NK-92 treated with Interleukin-12 subunit alpha and Interleukin-12 subunit beta, amount 100 ng/mL, for 24 hours (cell line): ENCODE measurements at regions not wholly inside any gene's neighbourhood (a gene's known extent, or its start where the extent isn't known, plus 50 kb on each side); places are given as distances from the start of the nearest gene placed in this dataset.
"Not testable (repeated sequence)": the region's sequence is repeated elsewhere in the genome, so short reads cannot be mapped to it uniquely, and the experiment has no call there.

ENCODE experiments used
- DNase-seq: peaks from one replicate; lab custom pipeline; 2025; lab: John Stamatoyannopoulos, UW

DNA sequence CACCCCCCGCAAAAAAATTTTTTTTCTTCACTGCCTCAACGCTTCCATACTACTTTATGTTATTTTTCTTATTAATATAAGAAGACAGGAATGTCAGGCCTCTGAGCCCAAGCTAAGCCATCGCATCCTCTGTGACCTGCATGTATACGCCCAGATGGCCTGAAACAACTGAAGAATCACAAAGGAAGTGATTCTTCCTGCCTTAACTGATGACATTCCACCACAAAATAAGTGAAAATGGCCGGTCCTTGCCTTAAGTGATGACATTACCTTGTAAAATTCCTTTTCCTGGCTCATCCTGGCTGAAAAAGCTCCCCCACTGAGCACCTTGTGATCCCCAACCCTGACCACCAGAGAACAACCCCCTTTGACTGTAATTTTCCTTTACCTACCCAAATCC is 258.7 kb upstream of the KCND2 start:
- DNase-seq, result not testable (repeated sequence)

DNA sequence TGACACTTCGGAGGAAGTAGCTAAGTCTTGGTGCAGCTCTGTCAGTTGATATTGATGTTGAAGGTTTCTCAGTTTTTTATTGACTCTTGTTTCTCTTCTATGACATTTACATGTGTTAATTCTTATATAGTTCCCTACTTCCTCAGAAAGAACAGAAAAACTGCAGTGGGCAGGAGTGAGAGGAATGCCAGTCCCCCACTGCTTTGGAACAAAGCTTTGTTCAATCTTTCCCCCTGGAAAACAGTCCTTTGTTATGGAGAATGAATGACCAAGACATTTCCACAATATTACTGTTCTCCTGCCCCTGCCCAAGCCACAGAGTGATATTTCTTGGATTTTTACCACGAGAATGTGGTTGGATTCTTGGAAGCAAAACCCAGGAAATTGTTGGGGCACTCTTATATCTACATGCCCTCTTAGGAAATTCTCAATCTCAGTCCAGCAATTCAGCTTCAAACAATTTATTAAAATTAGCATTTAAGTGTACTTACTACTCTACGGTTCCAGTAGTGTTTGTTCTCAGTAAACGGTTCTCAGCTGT is 258.0 kb upstream of the KCND2 start:
- no peak for DNase-seq

DNA sequence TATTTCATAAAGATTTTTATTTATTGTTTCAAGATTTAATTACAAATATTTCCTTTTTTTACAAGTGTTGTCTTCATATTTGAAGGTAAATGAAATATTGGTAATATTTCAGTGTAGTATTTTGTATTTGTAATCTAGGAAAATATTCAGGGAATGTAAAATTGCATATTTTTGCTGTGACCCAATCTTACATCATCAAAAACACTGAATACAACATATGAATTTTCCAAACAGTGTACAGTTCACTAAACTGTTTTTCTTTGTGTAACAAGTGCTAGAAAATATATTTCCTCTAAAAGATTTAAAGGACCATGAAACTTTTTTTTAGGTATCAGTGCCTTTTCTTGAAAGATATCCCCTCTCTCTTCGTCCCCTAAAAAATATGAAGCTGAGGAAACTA is 251.9 kb upstream of the KCND2 start:
- no peak for DNase-seq

DNA sequence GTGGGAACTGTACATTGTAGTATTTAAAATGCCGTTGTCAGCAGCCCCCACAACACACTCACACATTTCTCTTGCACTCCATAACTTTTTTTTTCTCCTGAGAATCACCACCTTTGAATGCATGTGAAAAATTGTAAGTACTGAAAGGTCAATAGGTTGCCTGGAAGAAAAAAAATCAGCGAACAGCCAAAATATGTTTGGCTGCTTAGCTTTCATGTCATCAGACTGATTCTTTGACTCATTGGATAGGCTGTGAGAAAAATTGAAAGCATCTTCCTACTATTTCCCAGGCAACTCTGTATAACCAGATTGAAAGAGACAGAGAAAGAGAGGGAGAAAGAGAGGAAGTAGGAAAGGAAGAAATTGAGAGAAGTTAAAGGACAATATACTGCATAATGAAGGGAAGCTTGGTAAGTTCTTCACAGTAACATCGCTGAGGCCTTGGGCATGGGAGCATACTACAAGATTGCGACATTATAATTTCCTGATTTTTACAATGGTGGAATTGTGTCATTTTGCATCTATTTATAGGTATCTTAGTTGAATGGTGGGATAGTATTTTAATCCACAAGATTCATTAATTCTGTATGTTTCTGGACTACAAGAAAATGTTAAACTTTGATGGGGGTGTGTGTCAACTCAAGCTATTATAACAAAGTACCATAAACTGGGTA is 249.3 kb upstream of the KCND2 start:
- DNase-seq, result no peak

DNA sequence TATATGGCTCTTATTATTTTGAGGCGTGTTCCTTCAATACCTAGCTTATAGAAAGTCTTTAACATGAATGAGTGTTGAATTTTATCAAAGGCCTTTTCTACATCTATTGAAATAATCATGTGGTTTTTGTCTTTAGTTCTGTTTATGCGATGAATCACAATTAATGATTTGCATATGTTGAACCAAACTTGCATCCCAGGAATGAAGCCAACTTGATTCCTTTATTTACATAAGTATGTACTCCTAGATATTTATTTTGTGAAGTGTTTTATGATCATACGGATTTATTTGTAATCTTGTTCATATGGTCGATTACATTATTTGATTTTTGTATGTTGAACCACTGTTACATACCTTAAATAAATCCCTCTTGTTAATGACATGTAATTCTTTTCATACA is 244.3 kb upstream of the KCND2 start:
- DNase-seq, result no peak

DNA sequence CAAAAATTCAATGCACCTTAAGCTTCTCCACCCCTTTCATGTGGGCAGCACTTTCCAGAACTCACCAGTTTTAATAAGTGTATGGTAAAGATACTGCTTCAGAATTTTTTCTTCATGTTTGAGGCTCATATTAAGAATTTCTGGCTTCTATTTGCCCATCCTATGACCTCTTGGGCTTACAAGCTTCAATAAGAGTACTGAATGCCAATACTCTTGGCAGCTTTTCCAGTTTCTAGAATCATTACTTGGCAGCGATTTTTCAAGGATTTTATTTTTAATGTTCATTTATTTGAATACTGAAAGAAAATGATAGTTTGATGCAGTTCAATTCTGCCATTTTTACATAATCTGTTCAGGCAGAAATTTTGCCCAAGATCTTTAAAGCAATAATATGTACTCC is 242.1 kb upstream of the KCND2 start:
- DNase-seq, result no peak

DNA sequence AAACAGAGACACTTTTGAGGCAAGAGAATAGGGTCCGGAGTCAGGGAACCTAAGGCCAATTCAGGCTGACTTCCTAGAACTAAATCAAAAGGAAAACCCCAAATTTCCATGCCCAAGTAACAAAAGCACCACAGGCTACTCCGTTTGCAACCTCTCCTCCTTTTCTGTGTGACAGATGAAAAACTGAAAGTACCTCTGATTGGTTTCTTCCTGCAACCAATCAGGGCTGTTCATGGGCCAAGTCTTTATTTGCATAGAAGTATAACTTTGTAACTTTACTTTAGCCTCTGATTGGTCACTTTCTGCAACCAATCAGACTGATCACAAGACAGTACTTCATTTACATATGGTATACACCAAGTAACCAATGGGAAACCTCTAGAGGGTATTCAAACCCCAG is 239.9 kb upstream of the KCND2 start:
- no peak for DNase-seq

DNA sequence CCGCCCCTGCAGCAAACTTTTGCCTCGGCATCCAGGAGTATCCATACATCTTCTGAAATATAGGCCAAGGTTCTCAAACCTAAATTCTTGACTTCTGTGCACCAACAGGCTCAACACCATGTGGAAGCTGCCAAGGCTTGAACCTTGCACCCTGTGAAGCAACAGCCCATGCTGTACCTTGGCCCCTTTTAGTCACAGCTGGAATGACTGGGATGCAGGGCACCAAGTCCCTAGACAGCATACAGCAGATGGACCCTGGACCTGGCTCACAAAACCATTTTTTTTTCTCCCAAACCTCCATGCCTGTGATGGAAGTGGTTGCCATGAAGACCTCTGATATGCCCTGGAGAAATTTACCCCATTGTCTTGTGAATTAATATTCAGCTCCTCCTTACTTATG is 233.8 kb upstream of the KCND2 start:
- no peak for DNase-seq

DNA sequence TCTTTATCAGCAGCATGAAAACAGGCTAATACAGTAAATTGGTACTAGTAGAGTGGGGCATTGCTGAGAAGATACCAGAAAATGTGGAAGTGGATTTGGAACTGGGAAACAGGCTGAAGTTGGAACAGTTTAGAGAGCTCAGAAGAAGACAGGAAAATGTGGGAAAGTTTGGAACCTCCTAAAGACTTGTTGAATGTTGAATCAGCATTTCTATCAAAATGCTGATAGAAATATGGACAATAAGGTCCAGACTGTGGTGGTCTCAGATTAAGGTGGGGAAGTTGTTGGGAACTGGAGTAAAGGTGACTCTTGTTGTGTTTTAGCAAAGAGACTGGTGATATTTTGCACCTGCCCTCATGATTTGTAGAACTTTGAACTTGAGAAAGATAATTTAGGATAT is 231.2 kb upstream of the KCND2 start:
- DNase-seq, result no peak

DNA sequence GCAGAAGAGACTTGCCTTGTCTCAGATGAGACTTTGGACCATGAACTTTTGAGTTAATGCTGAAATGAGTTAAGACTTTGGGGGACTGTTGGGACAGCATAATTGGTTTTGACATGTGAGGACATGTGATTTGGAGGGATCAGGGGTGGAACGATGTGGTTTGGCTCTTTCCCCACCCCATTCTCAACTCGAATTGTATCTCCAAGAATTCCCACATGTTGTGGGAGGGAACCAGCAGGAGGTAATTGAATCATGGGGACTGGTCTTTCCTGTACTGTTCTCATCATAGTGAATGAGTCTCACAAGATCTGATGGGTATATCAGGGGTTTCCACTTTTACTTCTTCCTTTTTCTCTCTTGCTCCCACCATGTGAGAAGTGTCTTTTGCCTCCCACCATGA is 229.7 kb upstream of the KCND2 start:
- no peak for DNase-seq

DNA sequence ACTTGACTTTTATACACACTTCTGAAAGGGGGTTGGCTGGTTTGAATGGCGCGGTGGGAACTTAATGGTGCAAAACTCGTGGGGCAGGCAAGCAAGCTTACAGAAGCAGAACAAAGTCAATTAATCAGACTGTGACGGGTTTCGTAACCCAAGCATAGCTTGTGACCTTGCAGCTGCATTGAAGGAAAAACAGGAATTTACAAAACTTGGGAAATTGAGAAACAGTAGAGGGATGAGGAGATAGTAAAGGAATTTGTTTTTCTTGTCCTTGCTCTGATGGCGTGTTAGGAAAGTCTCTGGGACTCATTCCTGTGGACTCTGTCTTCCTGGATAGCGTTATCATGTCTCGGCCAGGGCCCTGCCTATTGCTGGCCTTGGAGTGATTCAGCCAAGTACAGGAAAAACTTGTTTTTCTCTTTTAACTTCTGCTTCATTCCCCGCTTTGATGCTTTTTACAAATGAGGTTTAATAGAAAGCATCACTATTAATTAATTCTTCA is 220.0 kb upstream of the KCND2 start:
- DNase-seq, result no peak

DNA sequence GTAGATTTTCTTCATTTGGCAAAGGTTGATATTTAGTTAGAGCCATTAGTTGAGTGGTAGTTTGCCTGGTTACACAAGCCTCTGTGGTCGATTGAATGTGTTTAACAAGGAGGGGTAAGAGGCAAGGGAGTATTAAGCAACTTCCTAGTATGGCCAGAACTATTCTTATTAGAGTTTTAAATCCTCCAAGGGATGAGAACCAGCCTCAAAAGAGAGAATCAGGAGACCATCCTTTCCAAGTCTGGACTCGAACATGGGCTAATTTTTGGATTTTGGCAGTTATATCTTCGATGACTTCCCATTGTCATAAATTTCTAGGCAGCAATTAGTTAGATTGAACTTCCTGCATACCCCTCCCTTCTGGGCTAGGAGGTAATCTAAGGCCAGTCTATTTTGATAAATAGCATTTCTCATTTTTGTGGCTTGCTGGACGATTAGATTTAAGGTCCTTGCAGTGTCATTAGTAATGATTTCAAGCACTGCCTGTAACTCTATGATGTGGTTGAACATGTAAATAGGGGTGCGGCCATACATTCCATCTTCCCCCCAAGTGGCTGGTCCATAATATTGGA is 219.5 kb upstream of the KCND2 start:
- no peak for DNase-seq

DNA sequence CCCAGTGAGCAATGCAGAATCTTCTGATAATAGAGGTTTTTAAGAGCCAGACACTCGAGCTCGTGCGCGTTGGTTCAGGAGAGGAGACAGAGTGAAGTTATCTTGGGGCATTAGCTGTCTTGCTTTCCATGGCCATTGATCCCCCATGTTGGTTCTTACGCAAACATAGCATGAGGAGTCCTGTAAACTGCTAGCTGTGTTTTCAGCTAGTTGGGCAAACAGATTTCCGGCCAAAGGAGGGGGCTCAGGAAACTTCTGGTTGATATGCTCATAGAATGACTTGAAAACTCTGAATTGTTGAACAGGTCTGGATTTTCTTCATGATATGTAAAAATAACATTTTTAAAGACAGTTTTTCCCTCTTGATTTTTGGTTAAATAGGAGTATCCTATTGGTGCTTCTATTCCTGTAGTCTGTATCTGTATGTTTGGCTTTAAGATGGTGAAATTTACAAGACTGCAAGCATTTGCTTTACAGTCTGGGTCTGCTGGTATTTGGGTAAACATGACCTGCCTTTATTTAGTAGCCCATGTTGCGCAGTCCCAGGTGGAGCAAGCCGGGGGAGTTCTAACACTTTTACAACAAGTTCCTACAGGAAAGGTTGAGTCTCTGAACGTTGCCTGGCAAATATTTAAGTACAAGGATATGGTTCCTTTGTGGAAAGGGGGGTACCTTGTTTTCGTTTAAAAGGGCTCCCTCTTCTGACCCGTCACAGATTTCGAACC is 218.4 kb upstream of the KCND2 start:
- DNase-seq, result no peak

DNA sequence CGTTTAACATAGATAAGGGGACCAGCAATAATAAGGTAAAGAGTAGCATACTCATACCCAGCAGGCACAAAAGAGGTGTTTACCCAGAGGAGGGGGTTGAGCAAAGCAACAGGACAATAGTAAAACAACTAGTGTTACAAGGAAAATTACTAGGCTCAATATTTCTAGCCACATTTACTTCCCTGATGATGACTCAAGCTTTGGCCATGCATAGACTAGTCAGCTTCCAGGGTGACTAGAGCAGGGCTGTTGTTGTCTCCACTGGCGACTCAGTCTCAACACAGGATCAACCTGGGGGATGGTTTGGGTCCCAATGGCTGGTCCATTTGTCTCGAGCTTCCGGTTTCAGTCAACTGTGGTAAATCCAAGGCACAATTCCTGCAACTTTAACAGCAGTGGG is 217.7 kb upstream of the KCND2 start:
- DNase-seq, result no peak

DNA sequence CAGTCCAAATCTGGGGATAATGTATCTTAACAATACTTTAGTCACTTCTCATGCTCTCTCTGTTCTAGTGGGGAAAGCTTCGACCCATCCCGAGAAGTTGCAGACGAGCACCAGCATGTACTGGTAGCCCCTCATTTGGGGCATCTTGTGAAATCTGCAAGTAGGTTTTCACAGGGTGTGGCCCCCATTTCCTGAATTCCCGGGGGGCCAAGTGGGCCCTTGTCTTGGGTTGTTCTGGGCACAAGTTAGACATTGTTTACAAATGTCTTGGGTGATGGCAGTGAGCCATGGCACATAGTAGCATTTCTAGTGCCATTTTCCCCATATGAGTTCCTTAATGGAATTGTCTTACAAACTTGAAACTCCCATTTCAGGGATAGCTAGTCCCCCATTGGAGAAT is 216.7 kb upstream of the KCND2 start:
- DNase-seq, result no peak

DNA sequence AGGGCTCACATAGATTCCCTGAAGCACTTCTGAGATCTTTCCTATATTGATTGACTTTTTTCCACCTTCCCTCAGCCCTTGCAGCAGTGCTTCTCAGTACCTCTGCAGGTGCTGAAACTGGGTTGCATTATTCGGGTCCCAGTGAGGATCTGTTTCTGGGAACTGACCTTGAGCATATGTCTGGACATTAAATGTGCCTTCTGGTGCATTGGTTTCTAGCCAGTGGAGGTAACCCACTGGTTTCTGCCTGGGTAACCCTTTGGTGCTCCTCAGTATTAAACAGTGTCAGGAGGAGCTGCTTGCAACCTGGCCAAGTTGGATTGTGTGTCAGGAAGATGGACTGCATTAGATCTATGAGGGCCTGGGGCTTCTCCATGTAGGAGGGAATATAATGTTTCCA is 213.3 kb upstream of the KCND2 start:
- DNase-seq, result no peak

DNA sequence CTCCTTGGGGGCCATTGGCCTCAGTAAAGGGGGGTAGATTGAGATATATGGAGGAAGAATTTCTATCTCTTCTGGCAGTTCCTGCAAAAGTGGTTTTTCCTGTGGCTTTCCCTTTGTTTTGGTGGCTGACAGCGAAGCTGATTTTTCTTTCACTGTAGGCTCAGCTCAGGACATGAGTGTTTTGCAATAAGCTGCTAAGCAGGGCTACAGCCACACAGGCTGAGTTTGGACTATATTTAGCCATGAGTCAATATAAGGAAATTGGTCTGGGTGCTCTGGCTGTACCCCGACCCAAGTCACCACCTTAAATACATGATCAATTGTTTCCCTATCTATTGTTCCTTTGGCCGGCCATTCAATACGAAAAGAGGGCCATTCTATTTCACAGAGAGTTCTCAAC is 212.7 kb upstream of the KCND2 start:
- no peak for DNase-seq

DNA sequence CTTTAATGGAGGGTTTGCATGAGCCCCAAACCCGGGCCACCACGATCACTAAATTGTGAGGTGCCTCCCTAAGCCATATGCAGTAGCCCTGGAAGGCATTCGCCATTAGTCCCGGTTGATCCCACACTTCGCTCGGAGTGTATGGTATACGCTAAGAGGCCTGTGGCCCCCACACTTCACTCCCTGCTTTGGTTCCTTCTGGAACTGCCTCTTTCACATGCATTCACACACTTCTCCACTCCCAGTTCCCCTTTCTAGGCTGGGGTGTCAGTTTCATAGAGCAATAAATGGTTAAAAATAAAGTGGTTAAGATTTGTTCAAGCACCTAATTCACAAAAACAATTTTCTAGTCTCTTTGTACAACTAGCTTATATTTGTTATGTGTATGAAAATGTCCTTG is 212.1 kb upstream of the KCND2 start:
- DNase-seq, result no peak

DNA sequence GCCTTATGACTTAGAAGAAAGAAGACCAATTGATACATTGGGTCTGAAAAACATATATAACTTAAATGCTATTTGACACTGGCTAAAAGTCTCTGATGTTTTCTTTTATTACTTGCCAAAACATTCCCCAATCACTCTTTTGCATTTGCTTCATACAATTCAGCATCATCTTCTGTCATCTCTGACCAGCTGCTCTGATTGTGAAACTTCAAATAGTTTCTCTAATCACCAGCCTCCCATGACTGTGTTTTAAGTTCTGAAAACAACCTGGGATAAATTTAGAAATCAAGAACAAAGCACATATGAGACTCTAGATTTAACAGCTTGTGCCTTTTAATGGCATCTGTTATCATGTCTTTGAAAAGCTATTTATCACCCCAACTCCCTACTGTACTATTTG is 208.4 kb upstream of the KCND2 start:
- DNase-seq, result no peak

DNA sequence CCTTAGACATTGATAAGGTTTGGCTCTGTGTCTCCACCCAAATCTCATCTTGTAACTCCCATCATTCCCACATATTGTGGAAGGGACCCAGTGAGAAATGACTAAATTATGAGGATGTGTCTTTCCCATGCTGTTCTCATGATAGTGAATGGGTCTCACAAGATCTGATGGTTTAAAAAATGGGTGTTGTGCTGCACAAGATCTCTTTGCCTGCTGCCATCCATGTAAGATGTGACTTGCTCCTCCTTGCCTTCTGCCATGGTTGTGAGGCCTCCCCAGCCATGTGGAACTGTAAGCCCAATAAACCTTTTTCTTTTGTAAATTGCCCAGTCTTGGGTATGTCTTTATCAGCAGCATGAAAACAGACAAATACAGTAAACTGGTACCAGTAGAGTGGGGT is 206.1 kb upstream of the KCND2 start:
- DNase-seq, result not testable (repeated sequence)

DNA sequence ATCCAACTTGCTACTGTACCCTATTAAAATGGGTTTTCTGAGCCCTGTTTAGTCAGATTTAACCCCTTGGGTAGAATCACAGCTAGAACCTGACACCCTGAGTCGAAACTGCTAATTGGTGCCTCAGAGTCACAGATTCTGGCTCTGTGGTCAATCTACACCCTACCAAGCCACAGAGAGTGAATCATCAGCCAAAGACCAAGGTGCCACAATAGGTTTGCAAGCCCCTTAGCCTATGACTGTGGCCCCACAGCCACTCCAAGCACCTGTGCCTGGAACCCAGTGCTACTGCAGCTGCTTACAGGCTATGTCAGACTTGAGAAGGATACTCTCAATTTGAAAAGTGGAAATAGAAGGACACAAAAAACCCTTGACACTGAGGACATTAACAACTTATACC is 202.8 kb upstream of the KCND2 start:
- DNase-seq, result peak; percentile 13

DNA sequence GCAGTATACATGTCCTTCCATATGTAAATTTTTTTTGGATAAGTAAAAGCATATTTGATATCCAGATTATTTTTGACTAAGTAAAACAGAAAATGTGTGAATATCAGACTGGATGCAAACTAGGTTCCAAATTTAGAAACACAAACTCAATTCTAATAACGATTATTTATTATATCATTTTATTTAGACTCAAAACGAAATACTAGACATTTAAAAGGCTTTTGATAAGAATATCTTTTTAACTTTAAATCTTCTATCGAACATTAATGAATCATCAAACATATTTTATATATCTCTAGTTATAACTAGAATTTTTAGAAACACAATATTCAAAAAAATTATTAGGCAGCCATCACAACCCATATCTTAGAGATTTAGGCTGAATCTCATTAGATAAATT is 195.2 kb upstream of the KCND2 start:
- DNase-seq, result no peak

DNA sequence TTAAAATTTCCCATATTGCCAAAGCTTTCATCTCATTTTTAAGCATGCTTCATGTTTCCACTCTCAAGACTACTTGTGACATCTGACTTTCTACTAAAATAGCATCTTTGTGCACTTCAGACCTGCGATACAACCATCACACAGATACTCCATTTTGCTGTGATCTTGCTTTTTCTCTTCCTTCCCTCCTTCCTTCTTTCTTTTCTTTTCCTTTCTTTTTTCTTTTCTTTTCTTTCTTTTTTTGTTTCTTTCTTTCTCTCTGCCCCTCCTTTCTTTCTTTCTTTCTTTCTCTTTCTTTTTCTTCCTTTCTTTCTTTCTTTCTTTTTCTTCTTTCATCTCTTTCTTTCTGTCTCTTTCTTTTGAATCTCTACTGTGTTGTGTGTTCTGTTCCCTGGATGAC is 194.0 kb upstream of the KCND2 start:
- DNase-seq, result no peak
